ENCODE measurements at regions not wholly inside any gene's neighbourhood (a gene's known extent, or its start where the extent isn't known, plus 50 kb on each side); places are given as distances from the start of the nearest gene placed in this dataset.

GRCh38 chr4:180465364-180465763, 1777.8 kb upstream of the TENM3 start:
- DNase-seq = no peak

- DNase-seq = no peak
Observed at GRCh38 chr4:180483036-180483435, 1760.2 kb upstream of the TENM3 start.

GRCh38 chr4:180485407-180485806, 1757.8 kb upstream of the TENM3 start:
- DNase-seq = no peak

- no peak for DNase-seq
Observed at GRCh38 chr4:180486342-180486741, 1756.9 kb upstream of the TENM3 start.

GRCh38 chr4:180489787-180490186, 1753.4 kb upstream of the TENM3 start:
- DNase-seq = no peak

DNA sequence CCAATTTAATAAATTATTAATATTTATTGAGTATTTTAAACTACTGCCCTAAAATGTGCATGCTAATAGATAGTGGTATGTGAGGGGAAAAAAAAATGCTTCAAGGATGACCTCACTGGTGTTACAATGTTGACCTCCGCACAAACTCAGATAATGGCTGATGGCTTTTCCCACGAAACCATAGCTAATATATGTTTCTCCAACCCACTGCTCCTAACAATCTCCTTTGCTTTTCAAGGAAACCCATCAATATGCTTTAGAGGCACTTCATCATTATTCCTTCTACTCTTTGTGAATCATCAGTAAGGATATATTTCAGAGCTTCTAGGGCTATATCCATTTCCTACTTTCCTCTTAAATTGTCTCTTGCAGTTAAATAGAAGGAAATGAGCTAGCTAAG, 1752.0 kb upstream of the TENM3 start:
- no peak for DNase-seq

DNA sequence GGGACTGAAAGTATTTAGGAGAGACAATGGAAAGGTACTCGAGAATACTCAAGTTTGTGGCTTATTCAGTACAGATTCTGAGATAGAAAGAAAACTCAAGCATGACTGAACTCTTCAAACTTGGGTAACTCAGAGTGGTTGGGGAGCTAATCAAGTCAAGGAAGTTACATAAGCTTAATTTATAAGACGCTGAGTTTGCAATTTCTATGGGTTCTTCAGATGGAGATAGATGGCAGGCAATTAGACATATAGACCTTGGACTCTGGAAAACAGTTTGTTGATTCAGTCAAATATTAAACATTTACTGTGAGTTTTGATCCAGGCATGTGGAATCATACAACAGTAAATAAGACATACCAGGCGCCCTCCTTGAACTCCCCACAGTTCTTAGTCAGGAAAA, 1749.9 kb upstream of the TENM3 start:
- DNase-seq = no peak

- DNase-seq = no peak
Observed at GRCh38 chr4:180500154-180500553, 1743.0 kb upstream of the TENM3 start.

DNA sequence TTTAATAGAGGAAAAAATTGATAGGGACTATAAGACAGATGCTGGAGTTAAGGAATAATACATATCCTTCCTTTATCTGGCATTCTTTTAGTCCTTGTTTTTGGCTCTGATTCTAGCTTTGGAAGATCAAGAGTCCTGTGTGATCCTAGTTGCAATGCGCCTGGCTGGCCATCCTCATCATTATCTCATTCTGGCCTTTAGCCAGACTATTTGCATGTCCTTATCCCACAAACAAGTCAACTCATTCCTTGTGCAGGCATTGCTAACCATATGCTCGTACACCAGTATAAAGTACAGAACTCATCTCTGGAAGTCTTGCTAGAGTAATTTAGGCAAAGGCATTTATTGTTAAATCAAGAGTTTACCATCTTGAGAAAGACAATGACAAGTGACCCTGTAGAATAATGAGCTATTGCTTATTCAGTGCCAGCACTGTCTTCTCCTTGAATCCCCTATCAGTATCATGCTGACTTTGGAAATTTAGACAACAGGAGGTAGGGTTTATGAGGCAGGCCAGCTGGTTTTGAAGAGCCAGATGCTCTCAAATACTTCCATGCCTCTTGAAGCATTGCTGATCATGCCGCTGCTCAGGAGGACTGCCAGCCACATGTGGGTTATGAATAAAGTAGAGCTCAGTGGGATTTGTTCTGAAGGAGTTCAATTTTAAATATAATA, 1730.3 kb upstream of the TENM3 start:
- no peak for DNase-seq

GRCh38 chr4:180518906-180519305, 1724.3 kb upstream of the TENM3 start:
- no peak for DNase-seq

- DNase-seq = no peak
Observed at GRCh38 chr4:180521181-180521580, 1722.0 kb upstream of the TENM3 start.

- DNase-seq = no peak
Observed at GRCh38 chr4:180525523-180526077, 1717.6 kb upstream of the TENM3 start.

GRCh38 chr4:180528003-180528402, 1715.2 kb upstream of the TENM3 start:
- no peak for DNase-seq

DNA sequence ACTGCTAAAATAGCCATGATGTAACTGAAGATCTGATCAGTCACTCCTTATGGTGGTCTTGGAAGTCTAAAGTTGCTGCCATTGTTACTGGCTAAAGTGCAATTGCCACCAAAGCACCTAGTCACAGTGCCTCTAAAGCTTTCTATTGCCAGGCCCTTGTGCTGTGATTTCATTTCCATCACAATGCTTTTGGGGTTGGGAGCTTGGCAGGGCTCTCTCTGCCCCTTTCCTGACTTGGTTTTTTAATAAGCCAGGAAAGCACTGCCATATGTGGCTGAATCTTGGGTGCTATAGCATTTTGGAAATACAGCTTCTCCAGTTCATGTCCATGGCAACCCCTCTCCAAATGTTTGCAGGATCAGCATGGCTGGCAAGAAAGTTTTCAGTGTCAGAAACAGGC, 1712.4 kb upstream of the TENM3 start:
- DNase-seq = no peak

DNA sequence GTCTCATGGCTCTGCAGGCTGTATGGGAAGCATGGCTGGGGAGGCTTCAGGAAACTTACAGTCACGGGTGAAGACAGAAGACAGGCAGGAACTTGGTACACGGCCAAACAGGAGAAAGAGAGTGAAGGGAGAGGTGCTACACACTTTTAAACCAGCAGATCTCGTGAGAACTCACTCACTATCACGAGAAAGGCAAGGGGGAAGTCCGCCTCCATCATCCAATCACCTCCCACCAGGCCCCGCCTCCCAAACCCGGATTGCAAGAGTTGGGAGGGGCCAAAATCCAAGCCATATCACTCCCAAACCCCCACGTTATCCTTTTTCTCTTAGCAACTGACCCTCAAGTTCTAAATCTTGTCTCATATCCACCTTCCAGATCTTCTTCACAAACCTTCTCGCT, 1710.5 kb upstream of the TENM3 start:
- DNase-seq = no peak

GRCh38 chr4:180538384-180539057, 1704.7 kb upstream of the TENM3 start:
- DNase-seq = no peak

DNA sequence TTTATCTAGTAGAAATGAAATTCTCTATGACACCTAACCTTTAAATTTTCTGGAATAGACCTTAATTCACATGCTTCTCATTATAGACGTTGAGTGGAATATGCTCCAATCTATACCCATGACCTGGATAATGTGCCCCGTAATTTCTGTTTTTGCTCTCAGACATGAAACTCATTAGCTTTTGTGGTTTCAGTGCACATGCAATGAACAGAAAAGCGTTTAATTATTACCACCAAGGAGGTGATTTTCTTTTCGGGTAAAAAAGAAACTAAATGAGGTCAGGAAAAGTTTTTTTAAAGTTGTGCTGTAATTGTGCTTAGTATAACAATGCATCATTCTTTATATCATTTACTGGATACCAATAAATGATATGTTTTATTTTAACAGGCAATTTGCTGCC, 1703.9 kb upstream of the TENM3 start:
- DNase-seq = no peak

GRCh38 chr4:180541678-180542077, 1701.5 kb upstream of the TENM3 start:
- no peak for DNase-seq

GRCh38 chr4:180542445-180543100, 1700.6 kb upstream of the TENM3 start:
- no peak for DNase-seq

- no peak for DNase-seq
Observed at GRCh38 chr4:180550106-180550505, 1693.1 kb upstream of the TENM3 start.

GRCh38 chr4:180557348-180557747, 1685.9 kb upstream of the TENM3 start:
- DNase-seq = no peak

DNA sequence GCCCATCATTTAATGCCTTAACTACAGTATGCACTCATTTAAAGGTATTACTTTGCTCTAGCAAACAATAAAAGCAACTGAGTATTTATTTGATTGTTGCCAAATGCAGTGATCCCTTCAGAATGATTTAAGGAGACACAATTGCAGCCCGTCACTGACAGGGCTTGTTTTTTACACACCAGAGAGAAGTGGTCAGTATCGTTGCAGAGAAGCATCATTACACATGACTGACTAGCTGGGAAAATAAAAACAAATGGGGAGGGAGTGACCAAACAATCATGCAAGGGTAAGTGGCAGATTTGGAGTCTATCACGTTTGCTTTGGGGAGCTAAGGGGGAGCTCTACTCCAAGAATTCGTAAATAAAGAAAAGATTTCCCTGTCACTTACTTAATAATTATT, 1685.3 kb upstream of the TENM3 start:
- no peak for DNase-seq

DNA sequence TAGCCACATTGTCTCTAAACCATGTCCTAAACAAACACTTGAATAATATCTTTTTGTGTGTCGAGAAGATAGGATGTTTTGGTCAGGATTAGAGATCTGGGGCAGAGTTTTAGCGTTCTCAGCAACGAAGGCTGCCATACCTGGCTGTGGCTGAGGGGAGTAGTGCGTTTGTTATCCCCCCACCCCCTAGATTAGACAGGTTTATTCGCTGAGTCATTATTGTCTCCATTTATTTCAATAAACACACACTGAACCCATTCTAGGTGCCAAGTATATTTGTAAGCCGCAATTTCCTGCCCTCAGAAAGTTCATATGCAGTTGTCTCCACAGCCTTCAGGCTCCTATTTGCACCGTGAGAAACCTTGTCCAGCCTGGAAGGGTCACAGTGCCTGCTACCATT, 1684.8 kb upstream of the TENM3 start:
- DNase-seq = no peak

GRCh38 chr4:180560896-180561295, 1682.3 kb upstream of the TENM3 start:
- no peak for DNase-seq
